NCI-H2107 treated with DMSO at 0.1 percent for 48 hours (cell line): ENCODE measurements at regions not wholly inside any gene's neighbourhood (a gene's known extent, or its start where the extent isn't known, plus 50 kb on each side); places are given as distances from the start of the nearest gene placed in this dataset.
"Not testable (repeated sequence)": the region's sequence is repeated elsewhere in the genome, so short reads cannot be mapped to it uniquely, and the experiment has no call there.

Source experiments
- DNase-seq: peaks from one replicate; lab custom pipeline; 2025; ENCODE audit not compliant: unreplicated experiment; lab: John Stamatoyannopoulos, UW

DNA sequence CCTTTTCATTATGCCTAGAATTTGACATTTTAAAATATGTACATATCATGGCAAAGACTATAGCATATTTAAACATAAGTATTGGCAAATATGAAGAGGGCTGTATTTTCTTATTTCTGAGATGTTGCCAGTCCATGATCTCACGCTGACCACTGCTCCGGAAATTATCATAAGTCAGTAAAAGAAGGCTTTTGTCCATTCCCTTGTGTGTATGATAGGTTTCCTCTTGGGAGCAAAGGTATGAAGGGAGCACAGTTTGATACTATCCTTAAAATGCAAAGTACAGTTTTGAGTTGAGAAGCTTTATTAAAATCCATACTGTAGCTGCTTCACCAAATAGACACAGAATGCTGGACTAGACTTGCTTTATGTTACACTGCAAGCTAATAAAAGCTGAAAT lies 52.6 kb upstream of the AGA start:
- DNase-seq: no peak

DNA sequence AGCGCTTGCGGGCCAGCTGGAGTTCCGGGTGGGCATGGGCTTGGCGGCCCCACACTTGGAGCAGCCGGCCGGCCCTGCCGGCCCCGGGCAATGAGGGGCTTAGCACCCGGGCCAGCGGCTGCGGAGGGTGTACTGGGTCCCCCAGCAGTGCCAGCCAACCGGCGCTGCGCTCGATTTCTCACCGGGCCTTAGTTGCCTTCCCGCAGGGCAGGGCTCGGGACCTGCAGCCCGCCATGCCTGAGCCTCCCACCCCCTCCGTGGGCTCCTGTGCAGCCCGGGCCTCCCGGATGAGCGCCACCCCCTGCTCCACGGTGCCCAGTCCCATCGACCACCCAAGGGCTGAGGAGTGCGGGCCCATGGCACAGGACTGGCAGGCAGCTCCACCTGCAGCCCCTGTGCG lies 53.4 kb upstream of the AGA start:
- DNase-seq: not testable (repeated sequence)

DNA sequence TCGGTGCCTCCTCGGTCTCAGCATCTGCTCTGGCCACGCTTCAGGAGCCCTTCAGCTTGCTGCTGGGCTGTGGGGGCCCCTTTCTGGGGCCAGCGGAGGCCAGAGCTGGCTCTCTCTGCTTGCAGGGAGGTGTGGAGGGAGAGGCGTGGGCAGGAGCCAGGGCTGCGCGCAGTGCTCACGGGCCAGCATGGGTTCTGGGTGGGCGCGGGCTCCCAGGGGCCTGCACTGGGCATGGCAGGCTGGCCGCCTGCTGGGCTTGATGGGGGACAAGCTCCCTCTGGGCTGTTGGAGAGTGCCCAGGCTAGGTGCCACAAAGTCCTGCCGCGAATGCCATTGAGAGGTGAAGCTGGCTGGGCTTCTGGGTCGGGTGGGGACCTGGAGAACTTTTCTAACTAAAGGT lies 57.3 kb upstream of the AGA start:
- no peak for DNase-seq

DNA sequence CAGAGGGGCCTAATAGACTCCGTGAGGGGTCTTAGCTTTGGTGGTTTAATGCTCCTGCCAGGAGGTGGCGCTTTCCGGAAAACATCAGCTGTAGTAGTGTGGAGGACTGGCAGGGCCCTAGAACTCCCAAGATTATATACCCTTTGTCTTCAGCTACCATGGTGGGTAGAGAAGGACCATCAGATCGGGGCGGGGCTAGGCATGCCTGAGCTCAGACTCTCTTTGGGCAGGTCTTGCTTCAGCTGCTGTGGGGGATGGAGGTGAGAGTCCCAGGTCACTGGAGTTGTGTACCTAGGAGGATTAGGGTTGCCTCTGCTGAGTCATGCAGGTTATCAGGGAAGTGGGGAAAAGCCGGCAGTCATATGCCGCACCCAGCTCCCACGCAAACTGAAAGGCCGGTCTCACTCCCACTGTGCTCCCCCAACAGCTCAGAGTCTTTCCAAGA lies 63.0 kb upstream of the AGA start:
- no peak for DNase-seq

DNA sequence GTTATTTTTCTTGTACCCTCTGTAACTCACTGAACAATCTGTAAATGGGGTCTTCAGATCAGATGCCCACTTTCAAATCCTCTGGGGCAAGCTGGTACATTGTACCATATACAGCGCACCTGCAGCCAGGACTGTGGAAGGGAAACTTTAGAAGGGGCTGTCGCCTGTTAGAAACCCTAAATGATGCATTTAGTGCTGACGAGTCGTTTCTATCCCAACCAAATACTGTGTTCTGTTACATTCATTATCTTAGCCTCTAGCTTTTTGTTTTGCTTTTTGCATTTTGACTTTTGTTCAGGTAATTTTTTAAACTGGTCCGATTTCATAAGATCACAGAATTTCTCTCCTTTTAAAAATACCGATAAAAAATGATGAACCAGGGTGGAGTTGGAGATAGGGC lies 66.4 kb upstream of the AGA start:
- no peak for DNase-seq

DNA sequence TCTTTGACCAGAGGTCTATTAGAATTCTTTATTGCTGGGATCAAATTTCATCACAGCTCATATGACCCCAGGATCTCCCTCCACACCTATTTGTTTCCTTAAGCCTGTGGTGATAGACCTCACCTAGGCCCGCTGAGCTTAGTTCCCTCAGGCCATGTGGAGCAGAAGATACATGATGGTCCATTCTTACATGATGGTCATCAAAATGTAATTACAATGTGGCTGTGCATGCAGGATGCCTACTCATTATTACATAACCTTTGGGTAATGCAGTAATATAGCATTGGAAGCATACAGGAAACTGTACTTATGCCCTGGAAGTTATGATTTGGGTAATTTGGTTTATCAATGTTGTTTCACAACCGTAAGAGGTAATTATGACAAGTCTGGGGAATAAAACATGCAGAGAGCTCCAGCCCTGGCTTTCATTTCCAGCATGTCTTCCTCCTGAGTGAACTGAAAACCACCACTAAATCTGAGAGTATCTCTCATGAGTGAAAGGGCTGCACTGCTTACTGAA lies 67.0 kb upstream of the AGA start:
- no peak for DNase-seq

DNA sequence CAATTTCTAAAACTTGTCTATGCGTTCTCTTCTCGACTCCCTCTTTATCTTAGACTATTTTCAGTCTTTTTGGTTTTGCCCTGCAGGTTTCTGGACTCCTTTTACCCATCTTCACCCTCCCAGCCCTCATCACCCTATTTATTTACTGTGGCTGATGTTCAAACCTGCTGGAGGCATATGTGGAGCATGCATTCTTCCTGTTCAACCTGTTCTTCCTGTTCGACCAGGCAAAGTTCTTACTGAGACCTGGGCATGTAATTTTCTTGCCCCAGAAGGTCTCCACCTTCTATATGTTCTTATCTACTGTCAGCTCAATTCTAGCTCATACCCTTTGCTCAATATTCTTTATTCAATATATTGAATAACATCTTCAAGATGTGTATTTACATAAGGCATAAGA lies 69.4 kb upstream of the AGA start:
- DNase-seq: no peak

DNA sequence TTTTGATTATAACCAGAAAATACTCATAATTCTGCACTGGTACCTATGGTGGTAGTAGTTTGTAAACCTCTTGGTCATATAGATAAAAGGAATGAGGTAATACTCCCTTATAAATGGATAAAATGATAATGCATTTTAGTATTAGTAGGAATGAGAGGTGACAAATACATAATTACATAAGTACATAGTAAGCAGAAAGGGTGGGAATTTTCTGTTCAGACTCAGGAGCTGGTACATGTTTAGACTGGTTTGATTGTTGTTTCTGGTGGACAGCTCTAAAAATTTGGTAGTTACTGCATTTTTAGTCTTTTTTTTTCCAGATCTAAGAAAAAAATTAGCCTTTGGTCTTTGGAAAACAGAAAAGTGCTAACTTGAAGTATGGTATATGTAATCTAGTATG lies 70.4 kb upstream of the AGA start:
- no peak for DNase-seq

DNA sequence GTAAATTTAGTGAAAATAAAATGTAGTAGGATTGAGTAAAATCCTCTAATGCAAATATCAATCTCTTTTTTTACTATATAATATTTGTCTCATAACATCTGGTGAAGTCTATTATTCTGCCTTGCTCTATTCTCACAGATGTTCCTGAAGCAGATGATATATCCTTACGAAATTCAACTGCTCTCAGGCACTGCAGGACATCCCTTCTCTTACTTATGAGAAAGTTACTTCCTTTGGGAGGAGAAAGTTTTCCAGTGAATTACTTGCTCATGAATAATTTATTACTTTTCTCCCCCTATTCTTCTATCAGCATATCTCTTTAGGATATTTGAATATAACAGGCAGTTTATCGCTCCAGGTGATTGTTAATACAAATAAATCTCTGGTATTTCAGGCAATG lies 75.6 kb upstream of the AGA start:
- no peak for DNase-seq

DNA sequence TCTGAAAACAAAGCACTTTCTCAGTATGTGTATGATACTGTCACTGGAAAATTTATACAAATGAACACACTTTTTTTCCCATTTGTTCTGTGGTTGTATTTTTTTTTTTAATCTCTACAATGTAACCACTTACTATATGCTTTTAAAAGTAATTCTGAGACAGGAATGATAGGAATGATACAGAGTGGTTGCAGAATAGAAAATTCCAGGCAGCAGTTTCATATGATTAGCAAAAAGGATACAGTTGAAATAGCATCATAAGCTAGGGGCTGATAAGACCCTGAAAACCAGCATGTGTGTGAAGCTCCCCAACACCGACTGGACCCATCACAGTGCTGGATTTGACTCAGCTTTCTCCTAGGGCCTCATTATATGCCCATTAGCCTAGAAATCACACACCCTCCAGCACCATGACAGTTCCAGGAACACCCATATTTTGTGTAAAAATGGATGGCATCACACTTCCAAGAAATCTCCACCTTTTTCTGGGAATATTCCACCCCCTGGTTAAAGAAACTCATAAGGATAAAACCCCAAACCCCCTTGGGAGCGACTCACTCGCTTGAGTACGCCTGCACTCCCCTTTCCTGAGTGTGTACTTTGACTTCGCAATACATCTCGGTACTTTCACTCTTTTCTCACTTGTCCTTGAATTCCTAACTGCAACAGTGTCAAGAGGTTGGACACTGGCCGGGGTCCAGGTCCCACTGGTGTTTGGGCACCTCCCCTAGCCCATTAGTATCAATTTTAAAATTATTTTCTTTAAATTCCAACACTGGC lies 77.4 kb upstream of the AGA start:
- DNase-seq: no peak

DNA sequence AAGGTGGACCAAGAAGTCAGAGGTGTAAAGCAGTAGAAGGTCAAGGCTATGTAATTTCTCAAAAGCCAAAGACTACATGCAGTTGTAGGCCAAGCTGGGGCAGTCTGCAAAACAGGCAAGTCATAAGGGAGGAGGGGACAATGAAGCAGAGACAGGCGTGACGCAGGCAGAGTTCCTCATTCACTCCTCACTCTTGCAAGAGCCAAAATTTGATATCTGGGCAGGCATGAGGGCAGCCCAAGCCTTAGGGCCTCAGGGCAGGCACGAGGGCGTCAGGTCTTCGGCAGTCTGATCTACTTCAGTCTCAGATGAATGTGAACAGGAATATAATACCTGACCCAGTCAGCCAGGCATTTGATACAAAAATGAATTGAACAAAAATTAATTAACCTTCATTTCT lies 86.4 kb upstream of the AGA start:
- no peak for DNase-seq

DNA sequence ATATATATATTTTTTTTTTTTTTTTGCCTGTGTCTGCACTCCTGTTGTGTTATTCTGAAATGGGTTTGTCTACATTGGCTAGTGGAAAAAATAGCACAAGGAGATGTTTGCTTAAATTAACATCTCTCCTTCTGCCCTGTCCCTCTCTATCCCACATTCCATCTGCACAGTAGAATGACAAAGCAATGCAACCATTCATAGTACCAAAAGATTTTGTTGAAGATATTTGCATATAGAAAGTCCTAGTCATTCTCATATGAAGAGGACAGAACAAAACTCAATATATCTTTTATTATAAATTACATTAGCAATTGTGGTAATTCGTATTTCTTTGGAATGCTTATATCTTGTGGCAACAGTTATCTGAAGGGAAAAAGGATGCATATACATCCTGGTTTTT lies 88.3 kb upstream of the AGA start:
- DNase-seq: no peak

DNA sequence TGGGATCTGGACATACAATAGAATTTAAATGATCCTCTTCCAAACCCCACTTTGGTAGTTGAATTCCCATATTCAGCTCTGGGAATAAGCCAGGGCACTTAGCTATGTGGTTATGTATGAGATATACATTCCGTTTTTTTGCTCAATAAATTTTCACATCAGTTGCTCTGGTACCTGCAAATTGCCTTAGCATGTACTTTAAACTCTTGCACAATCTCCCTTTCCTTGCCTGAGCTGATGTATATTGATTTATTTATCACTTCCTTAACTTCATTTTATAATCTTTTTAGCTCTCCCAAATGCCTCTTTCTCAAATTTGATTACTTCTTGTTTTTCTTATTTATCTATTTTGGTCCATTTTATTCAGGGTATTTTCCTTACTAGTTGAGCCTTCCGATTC lies 90.1 kb upstream of the AGA start:
- DNase-seq: no peak

DNA sequence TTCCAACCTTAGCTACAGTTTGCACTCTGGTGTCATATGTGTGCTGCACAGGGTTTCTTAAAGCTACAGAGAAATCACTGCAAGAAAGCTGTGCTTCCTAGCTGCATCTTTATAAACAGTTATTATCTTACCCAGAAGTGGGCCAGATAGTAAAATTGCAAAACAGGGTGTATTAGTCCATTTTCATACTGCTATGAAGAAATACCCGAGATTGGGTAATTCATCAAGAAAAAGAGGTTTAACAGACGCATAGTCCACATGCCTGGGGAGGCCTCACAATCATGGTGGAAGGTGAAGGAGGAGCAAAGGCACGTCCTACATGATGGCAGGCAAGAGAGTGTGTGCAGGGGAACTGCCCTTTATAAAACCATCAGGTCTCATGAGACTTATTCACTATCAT lies 92.6 kb upstream of the AGA start:
- not testable (repeated sequence) for DNase-seq

DNA sequence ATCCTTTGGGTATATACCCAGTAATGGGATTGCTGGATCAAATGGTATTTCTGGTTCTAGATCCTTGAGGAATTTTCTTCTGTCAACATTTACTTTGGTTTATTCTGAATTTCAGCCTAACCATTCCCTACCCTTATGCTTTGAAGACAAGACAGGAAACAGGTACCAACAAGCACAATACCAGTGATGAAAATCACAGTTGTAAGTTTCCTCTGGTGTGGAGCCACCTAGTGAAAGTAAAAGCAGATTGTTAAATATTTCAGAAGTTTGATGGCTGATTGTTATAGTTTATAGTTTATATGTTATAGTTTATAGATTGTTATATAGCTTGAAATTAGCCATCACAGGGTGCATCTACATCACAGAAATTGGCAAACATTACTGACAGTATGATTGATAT lies 104.5 kb upstream of the AGA start:
- DNase-seq: no peak

DNA sequence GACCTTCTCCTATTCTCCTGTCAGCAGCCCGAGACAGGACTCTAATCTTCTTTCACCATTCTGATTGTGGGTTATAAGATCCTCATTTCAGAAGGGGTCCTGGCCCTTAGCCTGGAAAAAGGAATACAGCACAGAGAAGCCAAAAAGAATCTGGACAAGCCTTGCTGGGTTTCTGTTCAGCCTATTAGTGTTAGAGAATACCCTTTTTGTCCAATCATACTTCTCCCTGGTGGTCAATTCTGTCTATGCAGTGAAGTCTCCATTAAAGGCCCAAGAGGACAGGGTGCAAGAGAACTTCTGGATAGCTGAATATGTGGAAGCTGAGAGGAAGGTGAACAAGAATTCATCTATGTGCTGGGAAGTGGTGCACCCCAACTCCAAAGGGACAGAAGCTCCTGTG lies 105.7 kb upstream of the AGA start:
- DNase-seq: no peak

DNA sequence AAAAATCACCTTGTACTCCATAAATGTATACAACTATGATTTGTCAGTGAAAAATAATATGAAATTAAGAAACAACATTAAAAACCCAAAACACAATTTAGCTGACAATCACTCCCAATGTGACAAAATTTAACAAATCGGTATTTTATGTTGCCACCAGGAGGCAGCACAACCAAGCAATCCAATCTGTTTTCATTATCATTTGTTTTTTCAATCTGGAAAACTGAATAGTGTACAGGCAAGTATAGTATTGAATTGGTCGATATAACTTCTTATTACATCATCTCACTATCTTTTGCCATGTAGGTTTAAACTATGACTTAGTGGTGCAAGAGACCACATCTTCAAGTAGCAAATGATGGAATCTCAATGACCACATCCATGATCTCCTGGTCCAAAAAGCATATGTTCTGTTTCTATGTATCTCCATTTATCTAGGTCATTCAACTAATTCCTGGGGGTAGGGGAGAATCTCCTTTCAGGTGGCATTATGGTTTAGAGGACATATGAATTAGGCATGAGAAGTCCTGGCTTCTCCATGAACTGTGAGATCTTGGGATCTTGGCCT lies 112.9 kb upstream of the AGA start:
- DNase-seq: no peak

DNA sequence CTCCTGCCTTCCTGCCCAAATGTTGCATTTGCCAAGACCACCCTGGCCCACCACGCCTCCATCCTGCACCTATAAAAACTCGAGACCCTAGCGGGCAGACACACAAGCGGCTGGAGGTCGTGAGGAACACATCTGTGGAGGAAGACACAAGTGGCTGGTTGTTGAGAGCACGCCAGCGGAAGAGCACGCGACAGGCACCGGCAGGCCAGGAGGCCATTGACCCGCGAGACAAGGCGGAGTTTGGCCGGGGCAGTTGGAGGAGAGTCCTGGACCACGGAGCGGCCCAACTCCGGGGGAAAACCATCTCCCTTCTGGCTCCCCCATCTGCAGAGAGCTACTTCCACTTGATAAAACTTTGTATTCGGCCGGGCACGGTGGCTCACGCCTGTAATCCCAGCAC lies 115.2 kb upstream of the AGA start:
- DNase-seq: no peak

DNA sequence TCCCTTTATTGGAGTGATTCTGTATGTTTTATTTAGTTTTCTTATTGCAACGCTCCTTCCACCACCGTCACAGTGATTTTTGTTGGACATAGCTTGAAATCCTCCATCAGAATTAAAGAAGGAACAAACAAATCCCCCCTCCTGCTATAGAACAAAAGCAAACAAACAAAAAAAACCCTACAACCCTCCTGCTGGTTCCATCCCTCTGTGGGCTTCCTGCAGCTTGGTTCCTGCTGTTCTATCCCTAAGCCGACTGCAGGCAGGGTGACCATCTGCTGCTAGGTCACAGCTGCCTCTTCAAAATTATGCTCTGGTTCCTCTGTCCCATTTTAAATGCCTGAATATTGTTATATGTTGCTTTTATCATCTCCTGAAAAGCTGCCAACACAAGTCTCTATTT lies 116.8 kb upstream of the AGA start:
- DNase-seq: no peak

DNA sequence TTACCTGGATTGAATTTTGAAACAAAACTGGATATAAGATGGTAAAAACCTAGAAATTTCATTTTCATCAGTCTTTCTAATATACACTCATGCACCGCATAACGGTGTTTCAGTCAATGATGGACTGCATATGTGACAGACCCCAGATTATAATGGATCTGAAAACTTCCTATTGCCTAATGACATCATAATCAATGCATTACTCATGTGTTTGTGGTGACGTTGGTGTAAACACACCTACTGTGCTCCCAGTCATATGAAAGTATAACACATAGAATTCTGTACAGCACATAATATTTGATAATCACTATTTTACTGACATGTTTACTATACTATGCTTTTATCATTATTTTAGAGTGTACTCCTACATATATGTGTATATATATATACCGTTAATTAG lies 119.9 kb upstream of the AGA start:
- no peak for DNase-seq

DNA sequence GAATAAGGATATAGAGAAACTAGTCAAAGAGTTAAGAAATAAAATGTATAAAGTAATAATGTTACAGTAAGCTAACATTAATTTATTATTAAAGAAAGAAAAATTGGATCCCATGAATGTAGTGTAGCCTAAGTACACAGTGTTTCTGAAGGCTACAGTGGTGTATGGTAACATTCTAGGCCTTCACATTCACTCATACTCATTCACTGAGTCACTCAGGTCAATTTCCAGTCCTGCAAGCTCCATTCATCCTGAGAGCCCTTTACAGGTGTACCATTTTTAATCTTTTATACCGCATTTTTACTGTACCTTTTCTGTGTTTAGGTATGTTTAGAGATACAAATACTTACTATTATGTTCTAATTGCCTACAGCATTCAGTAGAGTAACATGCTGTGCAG lies 120.6 kb upstream of the AGA start:
- DNase-seq: no peak

DNA sequence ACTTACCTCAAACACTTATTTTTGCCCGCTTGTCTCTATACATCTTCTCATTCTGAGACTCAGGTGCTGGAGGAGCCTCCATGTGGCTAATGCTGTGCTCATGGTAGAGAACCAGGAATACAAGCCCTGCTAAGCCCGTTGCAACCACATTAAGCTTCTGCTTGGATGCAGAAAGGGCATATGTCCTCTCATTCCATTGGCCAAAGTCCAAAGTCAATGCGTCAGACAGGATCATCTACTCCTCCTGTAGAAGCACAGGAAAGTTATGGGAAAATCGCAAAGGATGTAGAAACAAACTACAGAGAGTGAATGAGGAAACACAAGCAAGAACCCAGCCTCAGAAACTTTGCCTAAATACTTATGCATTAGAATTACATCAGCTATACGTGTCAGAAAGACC lies 124.5 kb upstream of the AGA start:
- no peak for DNase-seq

DNA sequence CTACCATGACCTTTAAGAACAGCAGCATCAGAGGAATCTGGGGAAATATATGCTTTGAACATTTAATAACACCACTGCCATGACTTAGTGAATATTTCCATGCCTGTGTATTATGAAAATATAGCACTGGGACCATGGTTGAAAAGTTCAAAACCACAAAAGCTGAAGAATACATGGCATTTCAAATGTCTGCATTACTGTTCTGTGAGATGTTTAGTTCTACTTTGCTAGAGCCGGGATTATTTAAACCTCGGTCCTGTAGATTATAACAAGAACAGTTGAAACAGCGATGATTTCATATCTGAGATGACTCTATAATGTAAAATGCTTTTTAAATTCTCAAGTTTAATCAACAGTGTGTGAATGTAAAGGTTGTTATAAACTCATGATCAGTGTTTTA lies 126.7 kb upstream of the AGA start:
- no peak for DNase-seq
